ENCODE measurements at regions not wholly inside any gene's neighbourhood (a gene's known extent, or its start where the extent isn't known, plus 50 kb on each side); places are given as distances from the start of the nearest gene placed in this dataset.
"Not testable (repeated sequence)": the region's sequence is repeated elsewhere in the genome, so short reads cannot be mapped to it uniquely, and the experiment has no call there.

- no peak for DNase-seq (ENCODE audit: low spot score)
Observed at GRCh38 chr6:145534989-145535388, 200.3 kb downstream of the EPM2A start.

- DNase-seq (ENCODE audit: low spot score): no peak
Observed at GRCh38 chr6:145538989-145539388, 196.3 kb downstream of the EPM2A start.

GRCh38 chr6:145539831-145540230 lies 195.5 kb downstream of the EPM2A start:
- DNase-seq (ENCODE audit: low spot score): no peak

- DNase-seq (ENCODE audit: low spot score): no peak
Observed at GRCh38 chr6:145540741-145541140, 194.6 kb downstream of the EPM2A start.

- DNase-seq (ENCODE audit: low spot score): peak; percentile 13
Observed at GRCh38 chr6:145544041-145544440, 191.3 kb downstream of the EPM2A start.

- no peak for DNase-seq (ENCODE audit: low spot score)
Observed at GRCh38 chr6:145544514-145544913, 190.8 kb downstream of the EPM2A start.

- DNase-seq (ENCODE audit: low spot score): no peak
Observed at GRCh38 chr6:145546265-145546664, 189.1 kb downstream of the EPM2A start.

- DNase-seq (ENCODE audit: low spot score): no peak
Observed at GRCh38 chr6:145547594-145548335, 187.6 kb downstream of the EPM2A start.

GRCh38 chr6:145548933-145549648 lies 186.2 kb downstream of the EPM2A start:
- DNase-seq (ENCODE audit: low spot score): no peak

- DNase-seq (ENCODE audit: low spot score): no peak
Observed at GRCh38 chr6:145551164-145551563, 184.2 kb downstream of the EPM2A start.

GRCh38 chr6:145555084-145555483 lies 180.2 kb downstream of the EPM2A start:
- DNase-seq (ENCODE audit: low spot score): no peak

- no peak for DNase-seq (ENCODE audit: low spot score)
Observed at GRCh38 chr6:145557474-145557873, 177.8 kb downstream of the EPM2A start.

- DNase-seq (ENCODE audit: low spot score): no peak
Observed at GRCh38 chr6:145559836-145560235, 175.5 kb downstream of the EPM2A start.

- no peak for DNase-seq (ENCODE audit: low spot score)
Observed at GRCh38 chr6:145561095-145562072, 173.9 kb downstream of the EPM2A start.

GRCh38 chr6:145562771-145563615 lies 172.3 kb downstream of the EPM2A start:
- DNase-seq (ENCODE audit: low spot score): no peak

- no peak for DNase-seq (ENCODE audit: low spot score)
Observed at GRCh38 chr6:145564553-145564952, 170.8 kb downstream of the EPM2A start.

GRCh38 chr6:145567684-145568252 lies 167.6 kb downstream of the EPM2A start:
- DNase-seq (ENCODE audit: low spot score): no peak

- no peak for DNase-seq (ENCODE audit: low spot score)
Observed at GRCh38 chr6:145569140-145569539, 166.2 kb downstream of the EPM2A start.

- DNase-seq (ENCODE audit: low spot score): not testable (repeated sequence)
Observed at GRCh38 chr6:145570336-145570735, 165.0 kb downstream of the EPM2A start.

GRCh38 chr6:145574269-145574668 lies 161.1 kb downstream of the EPM2A start:
- DNase-seq (ENCODE audit: low spot score): not testable (repeated sequence)
